ENCODE measurements at regions not wholly inside any gene's neighbourhood (a gene's known extent, or its start where the extent isn't known, plus 50 kb on each side); places are given as distances from the start of the nearest gene placed in this dataset.

DNA sequence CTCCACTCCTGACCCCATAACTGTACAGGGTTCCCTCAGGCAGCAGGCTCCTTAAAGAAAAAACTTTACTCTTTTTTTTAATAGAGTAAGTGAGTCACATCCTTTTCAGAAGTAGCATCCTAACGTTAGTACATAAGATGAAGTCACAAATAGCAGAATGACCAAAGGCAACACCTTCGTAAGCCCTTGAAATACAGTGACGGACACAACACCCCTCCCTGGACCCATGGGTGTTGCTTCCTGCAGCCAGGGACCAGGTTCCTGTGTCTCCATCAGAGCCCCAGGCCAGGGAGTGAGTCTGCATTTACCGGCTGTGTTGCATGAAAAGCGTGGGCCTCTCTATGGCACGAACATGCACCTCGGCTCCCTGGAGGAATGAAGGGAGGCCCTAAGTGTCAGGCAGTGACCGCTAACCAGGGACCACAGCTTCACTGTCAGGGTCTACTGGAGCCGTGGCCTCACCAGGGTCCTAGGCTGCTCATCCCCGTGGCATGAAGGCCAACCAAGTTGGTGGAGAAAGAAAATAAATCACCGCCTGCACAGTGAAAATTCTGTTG, 340.0 kb upstream of the SFSWAP start:
- intact Hi-C loops (cut with micrococcal nuclease) = no loop called here

DNA sequence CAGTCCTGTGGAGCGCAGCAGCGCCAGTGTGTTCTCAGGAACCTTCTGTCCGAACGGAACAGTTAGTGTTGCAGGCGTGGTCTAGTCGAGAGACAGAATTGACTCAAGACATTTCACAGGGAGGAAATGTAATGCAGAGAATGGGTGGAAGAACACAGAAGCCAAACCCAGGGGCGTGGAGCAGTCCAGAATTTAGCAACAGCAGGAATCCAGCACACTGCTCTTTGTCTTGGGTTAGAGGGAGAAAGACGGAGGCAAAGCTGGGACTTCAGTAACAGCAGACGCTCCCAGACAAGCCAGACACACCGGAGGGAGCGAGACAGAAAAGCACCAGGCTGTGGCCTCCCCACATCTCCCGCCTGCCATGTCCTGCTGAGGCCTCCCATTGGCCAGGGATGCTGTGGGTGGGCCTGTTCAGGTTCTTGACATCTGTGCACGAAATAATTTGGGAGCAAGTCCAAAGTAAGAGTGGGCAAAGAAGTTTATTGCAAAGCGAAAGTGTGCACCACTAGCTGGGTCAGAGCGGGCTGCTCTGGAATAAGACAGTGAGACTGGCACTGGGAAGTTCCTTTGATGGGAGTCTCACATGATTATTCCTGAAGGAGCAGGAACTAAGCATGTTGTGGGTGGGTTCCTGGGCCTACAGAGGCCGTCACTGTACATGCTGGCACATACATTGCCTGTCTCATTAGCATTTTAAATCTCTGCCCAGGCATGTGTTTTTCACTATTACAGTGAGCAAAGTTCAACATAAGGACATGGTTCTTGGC, 339.3 kb upstream of the SFSWAP start:
- intact Hi-C loops (cut with micrococcal nuclease) = no loop called here

GRCh38 chr12:131372171-131372475, 338.8 kb upstream of the SFSWAP start:
- intact Hi-C loops (cut with micrococcal nuclease) = no loop called here

DNA sequence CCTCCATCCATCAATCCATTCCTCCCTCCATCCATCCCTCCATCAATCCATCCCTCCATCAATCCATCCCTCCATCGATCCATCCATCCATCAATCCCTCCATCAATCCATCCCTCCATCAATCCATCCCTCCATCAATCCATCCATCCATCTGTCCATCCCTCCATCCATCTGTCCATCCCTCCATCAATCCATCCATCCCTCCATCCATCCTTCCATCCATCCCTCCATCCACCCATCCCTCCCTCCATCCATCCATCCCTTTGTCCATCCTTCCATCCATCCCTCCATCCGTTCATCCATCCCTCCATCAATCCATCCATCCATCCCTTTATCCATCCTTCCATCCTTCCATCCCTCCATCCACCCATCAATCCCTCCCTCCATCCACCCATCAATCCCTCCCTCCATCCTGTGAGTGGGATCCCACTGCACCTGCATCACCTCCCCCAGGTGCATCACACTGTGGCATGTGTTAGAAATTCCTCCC, 338.1 kb upstream of the SFSWAP start:
- intact Hi-C loops (cut with micrococcal nuclease) = no loop called here

GRCh38 chr12:131375261-131375971, 335.5 kb upstream of the SFSWAP start:
- intact Hi-C loops (cut with micrococcal nuclease) = no loop called here

DNA sequence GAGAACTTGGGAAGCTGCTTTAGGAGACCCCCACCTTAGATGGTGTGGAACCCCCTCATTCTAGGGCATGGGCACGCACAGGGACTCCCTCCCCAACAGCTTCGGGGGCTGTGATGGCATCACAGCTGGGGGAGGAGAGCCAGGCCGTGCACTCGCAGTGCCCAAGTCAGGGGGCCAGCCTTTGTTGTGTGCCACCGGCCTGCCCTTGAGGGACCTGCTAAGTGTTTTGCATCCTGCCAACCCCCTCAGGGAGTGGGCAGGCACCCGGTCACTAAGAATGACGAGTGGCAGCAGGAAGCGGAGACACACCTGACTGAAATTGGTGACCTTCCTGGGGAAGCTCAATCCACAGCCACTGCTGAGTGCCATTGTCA, 334.9 kb upstream of the SFSWAP start:
- intact Hi-C loops (cut with micrococcal nuclease) = no loop called here

DNA sequence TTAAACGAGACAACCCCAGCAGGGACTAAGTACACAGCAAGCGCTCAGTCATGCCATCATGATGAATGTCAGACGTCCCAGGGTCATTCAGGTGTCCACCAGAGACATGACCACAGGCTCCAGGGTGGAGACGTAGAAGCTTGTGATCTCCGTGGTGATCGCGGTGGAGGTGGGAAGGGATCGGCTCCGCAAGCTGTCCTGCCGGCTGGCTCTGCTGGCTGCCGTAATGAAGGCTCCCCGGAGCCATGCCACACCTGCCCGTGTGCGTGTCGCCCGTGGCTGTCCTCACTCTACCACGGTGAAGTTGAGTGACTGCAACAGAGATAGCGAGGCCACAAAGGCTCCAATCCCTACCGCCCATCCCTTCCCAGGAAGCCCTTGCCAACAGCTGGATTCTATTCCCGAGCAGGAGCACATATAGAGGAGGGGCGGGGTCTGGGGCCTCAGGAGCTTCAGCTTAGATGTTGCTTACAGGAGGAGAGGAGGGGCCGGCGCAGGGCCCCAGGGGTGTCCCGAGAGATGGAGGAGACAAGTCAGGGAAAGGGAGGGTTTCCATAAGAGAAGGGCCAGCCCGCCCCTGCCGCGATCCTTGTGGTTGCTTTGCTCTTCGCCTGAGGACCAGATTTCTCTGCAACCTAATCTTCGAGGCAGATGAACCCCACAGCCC, 332.6 kb upstream of the SFSWAP start:
- intact Hi-C loops (cut with micrococcal nuclease) = no loop called here

DNA sequence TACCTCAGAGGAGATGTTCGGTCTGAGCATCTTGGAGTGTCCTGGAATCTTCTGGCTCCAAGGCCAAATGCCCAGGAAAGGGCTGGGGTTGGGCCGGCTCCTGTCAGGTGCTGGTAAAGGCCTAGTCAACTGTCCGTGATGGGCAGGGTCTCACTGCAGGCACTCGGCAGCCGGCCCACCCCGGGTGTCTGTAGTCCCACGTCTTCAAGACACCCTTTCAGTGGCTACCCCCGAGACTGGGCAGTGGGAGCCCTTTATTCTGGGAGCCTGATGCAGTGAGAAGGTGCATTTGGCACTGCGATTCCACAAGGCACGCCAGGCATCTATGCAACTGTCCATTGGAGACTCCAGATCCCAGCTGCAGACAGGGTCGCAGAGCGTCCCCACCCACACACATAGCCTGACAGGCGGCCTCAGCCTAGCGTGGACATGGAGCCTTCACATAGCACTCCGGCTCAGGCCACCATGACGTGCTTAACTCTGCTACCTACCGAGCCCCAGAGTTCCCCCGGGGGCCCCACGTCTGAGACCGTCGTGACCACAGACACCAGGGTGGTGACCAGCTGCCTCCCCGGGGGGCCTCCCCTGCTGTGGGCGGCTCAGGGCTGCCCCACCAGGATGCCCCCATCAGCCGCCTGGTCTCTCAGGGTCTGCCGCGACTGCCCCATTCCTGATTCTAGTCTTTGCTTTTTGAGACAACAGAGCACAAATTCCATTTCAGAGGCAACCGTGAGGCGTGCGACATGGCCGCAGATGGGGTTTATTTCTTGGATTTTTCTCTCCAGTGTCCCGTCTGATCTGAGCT, 331.8 kb upstream of the SFSWAP start:
- intact Hi-C loops (cut with micrococcal nuclease) = no loop called here

GRCh38 chr12:131379738-131380137, 331.2 kb upstream of the SFSWAP start:
- intact Hi-C loops (cut with micrococcal nuclease) = no loop called here

DNA sequence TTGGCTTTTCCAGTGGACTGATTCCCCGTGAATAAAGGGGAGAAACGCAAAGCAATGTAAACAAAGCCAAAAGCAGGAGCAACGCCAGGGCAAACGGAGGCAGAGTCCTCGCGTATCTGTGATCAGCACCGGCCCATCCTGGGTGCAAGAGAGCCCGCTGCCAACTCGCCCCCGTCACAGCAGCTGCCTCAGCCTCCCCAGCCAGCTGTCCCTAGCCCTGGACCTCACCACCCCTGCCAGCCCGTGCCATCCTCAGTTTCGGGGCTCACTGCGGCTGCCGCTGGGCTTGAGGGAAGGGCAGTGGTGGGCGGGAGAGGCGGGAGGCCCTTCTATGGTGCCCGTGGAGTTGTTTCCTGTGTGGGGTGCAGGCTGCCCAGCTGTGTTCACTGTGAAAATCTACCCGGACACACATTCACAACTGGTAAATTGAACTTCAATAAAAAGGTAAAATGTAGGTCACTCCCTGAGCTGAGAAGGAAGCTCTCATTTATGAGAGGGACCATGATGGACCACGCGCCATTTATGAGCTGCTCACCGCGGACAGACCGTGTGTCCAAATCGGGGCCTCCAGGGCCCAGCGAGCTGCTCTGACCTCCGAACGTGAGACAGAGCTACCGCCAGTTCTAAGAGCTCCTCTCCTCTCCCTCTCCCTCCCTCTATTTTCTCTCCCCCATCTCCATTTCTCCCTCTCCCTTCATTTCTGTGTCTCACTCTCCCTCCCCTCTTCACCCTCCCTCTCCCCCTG, 330.5 kb upstream of the SFSWAP start:
- intact Hi-C loops (cut with micrococcal nuclease) = no loop called here

DNA sequence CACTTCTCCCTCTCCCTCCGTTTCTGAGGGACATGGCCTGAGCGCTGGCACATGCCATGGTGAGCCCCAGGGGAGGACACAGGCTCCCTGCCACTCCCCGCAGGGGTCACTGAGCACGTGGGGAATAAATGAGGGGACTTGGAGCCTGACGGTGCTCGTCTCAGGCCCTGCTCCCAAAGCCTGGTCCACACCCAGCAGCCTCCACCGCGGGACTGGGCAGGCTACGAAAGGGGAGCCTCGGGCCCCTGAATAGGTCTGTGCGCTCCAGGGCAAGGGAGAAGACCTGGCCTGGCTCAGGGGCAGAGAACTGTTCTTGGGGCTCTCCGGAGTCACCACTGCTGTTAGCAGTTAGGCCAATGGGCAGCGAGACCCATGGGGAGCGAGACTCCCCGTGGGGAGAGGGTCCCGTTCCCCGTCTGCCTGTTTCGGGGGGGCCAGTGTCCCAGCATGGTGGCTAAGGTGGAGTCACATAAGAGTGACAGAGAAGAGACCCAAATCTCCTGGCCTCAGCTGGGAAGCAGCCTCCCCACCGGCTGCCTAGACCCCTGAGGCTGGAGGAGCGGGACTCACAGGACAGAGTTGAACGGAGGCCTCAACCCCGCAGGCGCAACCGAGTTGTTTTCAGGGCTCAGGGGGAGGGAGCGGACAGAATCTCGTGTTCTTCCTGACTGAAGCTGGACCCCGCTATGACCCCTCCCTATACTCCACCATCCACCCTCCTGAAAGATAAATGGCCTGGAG, 329.8 kb upstream of the SFSWAP start:
- intact Hi-C loops (cut with micrococcal nuclease) = no loop called here

DNA sequence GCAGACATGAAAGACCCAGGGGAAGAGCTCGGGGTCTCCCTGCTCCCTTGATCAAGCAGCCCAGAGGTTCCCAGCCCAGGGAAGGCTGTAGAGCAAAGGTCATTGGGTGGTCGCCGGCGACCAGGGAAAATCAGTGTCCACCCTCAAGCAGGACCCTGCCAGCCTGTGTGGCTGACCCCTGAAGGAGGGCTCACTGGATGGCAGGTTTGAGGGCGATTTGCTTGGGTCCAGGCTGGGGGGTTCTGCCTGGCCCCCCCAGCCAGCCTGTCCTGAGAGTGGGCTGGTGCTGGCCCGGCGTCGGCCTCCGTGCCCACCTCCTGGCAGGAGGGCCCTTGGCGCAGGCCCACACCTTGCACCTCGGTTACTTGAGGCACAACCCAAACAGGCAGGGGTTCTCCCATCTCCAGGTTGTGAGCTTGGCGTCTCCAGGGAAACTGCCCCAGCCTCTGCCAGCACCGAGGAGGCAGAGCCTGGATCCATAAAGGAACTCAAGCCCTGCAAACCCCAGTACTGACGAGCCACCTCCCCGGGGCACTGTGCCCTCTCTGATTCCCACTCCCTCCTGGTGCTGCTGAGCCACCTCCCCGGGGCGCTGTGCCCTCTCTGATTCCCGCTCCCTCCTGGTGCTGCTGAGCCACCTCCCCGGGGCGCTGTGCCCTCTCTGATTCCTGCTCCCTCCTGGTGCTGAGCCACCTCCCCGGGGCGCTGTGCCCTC, 329.0 kb upstream of the SFSWAP start:
- intact Hi-C loops (cut with micrococcal nuclease) = no loop called here

DNA sequence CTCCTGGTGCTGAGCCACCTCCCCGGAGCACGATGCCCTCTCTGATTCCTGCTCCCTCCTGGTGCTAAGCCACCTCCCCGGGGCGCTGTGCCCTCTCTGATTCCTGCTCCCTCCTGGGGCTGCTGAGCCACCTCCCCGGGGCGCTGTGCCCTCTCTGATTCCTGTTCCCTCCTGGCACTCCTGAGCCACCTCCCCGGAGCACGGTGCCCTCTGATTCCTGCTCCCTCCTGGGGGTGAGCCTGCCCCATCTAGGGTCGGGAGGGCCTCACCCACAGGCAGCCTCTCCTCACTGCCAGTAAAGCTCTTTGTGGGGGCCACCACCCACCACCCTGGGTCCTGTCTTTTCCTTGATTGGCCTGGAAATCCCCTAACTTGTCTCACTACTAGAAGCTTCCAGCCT, 327.6 kb upstream of the SFSWAP start:
- intact Hi-C loops (cut with micrococcal nuclease) = no loop called here

DNA sequence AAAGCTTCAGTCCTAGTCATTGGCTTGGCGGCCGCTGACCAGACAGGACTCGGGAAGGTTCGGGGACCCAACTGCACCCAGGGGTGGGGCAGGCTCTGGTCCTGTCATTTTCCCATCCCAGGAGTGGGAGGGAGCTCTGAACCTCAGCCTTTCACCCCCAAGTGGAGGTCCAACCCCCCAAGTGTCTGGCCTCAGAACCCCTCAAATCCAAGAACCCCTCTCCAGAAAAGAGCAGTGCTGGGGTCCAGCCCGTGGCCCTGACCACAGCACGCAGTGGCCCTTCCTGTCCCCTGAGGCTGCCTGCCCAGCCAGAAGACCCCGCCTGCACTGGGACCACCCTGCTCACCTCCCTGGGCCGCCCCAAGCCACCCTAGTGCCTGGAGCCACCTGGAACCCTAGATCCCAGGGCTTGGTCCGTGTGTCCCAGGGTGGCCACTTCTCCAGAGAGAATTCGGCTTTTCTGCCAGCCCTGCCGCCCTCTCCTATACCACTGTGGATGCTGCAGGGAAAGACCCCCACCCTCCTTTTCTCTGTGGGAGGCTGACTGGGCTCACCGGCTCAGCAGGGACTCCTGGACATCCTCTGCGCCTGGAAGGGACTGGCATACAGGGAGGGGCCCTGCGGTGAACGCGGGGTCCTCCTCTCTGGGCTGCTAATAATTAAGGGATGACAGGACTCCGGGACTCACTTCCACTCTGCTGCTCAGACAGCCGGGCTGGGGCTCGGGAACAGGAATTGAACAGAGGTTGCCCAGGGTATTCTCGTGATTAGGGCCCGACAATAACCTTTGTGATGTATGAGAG, 326.9 kb upstream of the SFSWAP start:
- intact Hi-C loops (cut with micrococcal nuclease) = no loop called here

DNA sequence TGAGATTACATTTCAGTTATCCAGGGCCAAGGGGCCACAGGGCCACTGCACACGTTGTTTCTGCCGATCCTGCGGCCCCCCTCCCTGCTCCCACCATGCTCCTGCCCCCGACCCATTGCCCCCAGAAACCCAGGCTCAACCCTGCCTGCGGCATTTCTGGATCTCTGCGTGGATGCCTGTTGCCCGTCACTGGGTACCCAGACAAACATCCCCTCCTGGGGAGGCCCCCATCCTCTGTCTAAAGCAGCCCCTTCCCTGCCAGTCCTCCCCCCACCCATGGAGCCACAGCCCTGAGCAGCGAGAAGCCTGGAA, 326.4 kb upstream of the SFSWAP start:
- intact Hi-C loops (cut with micrococcal nuclease) = no loop called here

DNA sequence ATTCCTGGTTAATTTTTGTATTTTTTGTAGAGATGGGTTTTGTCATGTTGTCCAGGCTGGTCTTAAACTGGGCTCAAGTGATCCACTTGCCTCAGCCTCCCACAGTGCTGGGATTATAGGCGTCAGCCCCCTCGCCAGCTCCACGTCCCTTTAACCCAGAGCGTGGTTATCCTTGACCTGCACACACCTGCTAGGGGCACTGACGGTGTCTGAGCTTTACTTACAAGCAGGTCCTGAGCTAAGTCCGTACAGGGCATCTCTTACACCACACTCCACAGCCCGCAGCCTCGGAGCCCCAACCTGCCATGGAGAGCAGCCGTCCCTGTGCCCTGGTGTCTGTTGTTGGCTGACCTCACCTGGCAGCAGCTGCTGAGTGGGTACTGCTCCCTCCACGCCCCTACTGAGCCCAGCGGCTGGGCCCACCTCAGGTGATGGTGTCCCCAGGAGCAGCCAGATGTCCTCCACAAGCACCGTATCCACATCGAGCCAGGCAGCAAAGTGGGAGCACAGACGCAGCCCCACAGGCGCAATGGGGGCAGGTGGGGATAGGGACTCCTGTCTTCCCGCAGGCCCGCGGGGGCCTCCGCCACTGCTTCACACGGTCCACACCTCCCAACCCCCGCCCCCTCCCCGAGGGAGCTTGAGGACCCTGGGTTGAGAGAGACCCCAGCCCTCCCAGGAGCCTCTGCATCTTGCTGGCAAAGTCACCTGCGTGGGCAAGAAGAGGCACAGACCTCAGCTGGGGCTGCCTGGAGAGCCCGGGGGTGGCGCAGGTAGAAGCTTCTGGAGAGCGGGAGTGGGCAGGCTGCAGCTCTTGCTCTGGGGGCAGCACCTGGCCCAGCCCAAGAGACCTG, 325.4 kb upstream of the SFSWAP start:
- intact Hi-C loops (cut with micrococcal nuclease) = no loop called here

DNA sequence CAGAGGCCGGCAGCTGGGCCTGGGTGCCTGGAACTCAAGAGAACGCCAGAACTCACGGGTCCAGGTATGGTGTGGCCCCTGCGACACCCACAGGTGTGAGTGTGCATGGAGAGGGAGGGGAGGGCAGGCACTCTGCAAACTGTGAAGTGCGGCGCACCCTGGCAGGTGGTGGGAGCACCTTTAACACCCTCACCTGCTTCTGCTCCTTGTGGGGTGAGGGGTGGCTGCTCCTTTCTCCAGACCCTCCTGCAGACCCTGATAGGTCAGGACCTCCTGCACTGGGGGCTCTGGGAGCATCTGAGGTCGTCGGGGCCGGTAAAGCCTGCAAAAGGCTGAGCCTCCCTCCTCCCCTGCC, 324.7 kb upstream of the SFSWAP start:
- intact Hi-C loops (cut with micrococcal nuclease) = no loop called here

- intact Hi-C loops (cut with micrococcal nuclease) = no loop called here
Observed at GRCh38 chr12:131386781-131387180, 324.1 kb upstream of the SFSWAP start.

Data from T-helper 1 cell treated with Interleukin-12 subunit alpha and Interleukin-12 subunit beta and Interleukin-4 antibody, amounts not matched to agents 30 ng/mL and 1 ng/mL, for 36 hours (primary cell).